ENCODE measurements at regions not wholly inside any gene's neighbourhood (a gene's known extent, or its start where the extent isn't known, plus 50 kb on each side); places are given as distances from the start of the nearest gene placed in this dataset.

GRCh38 chr13:39970177-39970846 lies 314.9 kb downstream of the COG6 start:
- no peaks in the 10 kb centered on the region for H3K9me3 Mint-ChIP-seq

DNA sequence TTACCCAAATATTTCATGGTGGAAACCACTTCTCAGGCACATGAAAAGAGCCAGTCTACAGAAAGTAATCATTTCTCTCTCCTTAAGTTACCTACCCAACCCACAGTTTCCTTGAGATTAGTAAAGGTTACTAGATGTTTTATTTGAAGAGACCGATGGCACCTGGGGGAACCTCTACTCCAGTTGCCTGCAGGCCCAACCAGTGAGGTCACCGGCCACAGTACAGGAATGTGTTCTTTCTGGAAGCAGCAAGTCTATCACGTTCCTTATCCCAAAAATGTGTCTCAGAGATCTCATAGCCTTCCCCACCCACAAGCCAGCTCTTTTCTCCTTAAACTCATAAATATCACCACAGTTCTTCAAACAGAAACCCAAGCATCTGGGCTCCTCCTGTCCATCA lies 316.1 kb downstream of the COG6 start:
- ATAC-seq (no peak), DNase-seq (no peak)
- Mint-ChIP-seq H3K4me3 (no peak overlapping the region), H3K4me1 (peaks cover 16% of the 10 kb centered on the region), H3K27me3 (peaks cover 2% of the 10 kb centered on the region), H3K9me3 (no peaks in the 10 kb centered on the region), H3K36me3 (ENCODE audit: low read depth) (no peaks in the 10 kb centered on the region), H3K27ac (no peak overlapping the region)

More at GRCh38 chr13:39970177-39970846, 314.9 kb downstream of the COG6 start:
- no peak overlapping the region for H3K4me3 Mint-ChIP-seq
- peaks cover 2% of the 10 kb centered on the region for H3K27me3 Mint-ChIP-seq
- H3K27ac Mint-ChIP-seq: no peak overlapping the region
- peaks cover 16% of the 10 kb centered on the region for H3K4me1 Mint-ChIP-seq
- ATAC-seq: no peak
- H3K36me3 Mint-ChIP-seq (ENCODE audit: low read depth): no peaks in the 10 kb centered on the region
- DNase-seq: no peak

DNA sequence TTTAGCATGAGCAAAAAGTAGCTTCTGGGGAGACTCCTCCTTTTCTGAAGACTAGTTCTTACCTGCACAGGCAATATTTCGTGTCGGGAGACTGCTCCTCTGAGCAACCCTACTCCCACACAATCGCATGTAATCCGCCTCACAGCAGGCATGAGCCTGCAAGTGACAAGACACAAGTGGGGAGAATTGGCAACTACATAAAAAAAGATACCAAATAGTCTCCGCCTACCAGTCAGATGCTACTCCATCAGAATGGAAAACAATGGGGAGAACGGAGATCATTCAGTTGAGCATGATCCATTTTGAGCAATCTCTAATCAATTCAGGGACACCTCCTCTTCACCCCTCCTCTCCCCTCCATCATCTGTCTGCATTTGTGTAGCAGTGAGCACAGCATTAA lies 321.0 kb downstream of the COG6 start:
- ATAC-seq: no peak
- Mint-ChIP-seq H3K9me3 (peaks cover under 1% of the 10 kb centered on the region), H3K4me3 (no peak overlapping the region), H3K4me1 (peaks cover 4% of the 10 kb centered on the region), H3K27me3 (peaks cover 5% of the 10 kb centered on the region), H3K36me3 (ENCODE audit: low read depth) (no peaks in the 10 kb centered on the region), H3K27ac (no peak overlapping the region)
- DNase-seq: no peak

DNA sequence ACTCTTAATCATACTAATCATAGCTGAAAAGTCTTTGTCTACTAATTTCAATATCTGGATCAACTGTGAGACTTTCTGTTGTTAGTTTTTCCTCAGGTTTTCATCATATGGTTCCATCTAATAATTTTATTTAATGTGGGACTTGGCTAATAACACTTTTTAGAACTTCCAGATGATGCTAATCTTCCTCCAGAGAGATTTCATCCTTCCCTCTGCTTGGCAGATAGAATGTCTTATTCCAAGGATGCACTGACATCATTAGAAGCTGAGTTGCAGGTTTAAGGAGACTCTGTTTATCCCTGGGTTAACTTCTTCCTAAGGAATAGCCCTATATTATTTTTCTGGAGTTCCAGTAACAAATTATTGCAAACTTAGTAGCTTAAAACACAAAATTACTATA lies 325.6 kb downstream of the COG6 start:
- ATAC-seq: no peak
- H3K9me3 Mint-ChIP-seq: peaks cover 4% of the 10 kb centered on the region
- peaks cover 2% of the 10 kb centered on the region for H3K36me3 Mint-ChIP-seq (ENCODE audit: low read depth)
- peaks cover 5% of the 10 kb centered on the region for H3K27me3 Mint-ChIP-seq
- H3K4me3 Mint-ChIP-seq: no peak overlapping the region
- no peaks in the 10 kb centered on the region for H3K4me1 Mint-ChIP-seq
- no peak overlapping the region for H3K27ac Mint-ChIP-seq
- DNase-seq: no peak

DNA sequence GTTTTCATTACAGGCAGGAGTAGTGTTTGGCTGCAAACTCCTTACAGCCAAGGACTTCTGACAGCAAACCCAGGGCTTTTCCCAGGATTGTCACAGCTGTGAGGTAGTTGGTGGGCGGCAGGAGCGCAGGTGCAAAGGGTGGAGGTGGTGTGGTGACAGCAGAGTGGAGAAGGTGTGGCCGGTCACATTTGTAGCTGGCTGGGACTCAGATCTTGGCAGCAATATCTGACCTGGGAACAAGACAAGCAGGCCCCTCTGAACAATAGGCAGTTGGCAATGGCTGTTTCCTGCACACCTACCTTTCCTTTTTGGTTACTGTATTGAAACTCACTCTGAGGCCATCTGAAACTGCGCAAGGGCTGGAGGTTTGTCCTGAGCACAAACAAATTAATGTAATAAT lies 327.3 kb downstream of the COG6 start:
- ATAC-seq (no peak), DNase-seq (no peak)
- Mint-ChIP-seq H3K36me3 (ENCODE audit: low read depth) (peaks cover 2% of the 10 kb centered on the region), H3K27ac (no peak overlapping the region), H3K27me3 (peaks cover 5% of the 10 kb centered on the region), H3K4me1 (no peaks in the 10 kb centered on the region), H3K9me3 (peaks cover 4% of the 10 kb centered on the region), H3K4me3 (no peak overlapping the region)

GRCh38 chr13:39985071-39985470 lies 329.6 kb downstream of the COG6 start:
- H3K27me3 Mint-ChIP-seq: peaks cover 8% of the 10 kb centered on the region
- peaks cover 2% of the 10 kb centered on the region for H3K36me3 Mint-ChIP-seq (ENCODE audit: low read depth)
- DNase-seq: no peak
- H3K4me1 Mint-ChIP-seq: no peaks in the 10 kb centered on the region
- ATAC-seq: no peak
- no peak overlapping the region for H3K4me3 Mint-ChIP-seq
- no peak overlapping the region for H3K27ac Mint-ChIP-seq
- peaks cover 4% of the 10 kb centered on the region for H3K9me3 Mint-ChIP-seq

- peaks cover 11% of the 10 kb centered on the region for H3K9me3 Mint-ChIP-seq
- H3K27ac Mint-ChIP-seq: no peak overlapping the region
- H3K4me1 Mint-ChIP-seq: no peaks in the 10 kb centered on the region
- H3K4me3 Mint-ChIP-seq: no peak overlapping the region
- peaks cover 5% of the 10 kb centered on the region for H3K27me3 Mint-ChIP-seq
- peaks cover 2% of the 10 kb centered on the region for H3K36me3 Mint-ChIP-seq (ENCODE audit: low read depth)
- DNase-seq (no peak), ATAC-seq (no peak)
Measured at GRCh38 chr13:39988351-39988750, 332.9 kb downstream of the COG6 start.

- DNase-seq: no peak
Measured at GRCh38 chr13:39998166-39998565, 342.7 kb downstream of the COG6 start.

DNA sequence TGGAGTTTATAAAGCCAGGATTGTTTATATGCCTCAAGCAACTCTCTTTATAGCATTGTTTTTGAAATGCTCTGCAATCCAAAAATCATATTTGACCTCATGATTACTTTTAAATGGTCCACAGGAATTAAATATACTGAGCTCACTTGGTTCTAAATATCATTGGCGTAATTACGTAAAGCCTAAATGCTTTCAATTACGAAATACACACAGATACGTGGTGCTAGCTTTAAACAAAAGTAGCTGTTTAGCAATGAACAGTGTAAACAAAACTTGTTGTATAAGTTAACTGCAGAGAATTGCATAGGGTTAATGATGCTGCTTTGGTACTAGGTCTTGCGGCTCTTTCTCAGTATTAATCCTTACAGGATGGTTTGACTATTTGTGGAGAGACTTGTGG lies 346.6 kb downstream of the COG6 start:
- Mint-ChIP-seq H3K27ac (no peak overlapping the region), H3K4me3 (no peak overlapping the region), H3K9me3 (no peaks in the 10 kb centered on the region), H3K36me3 (ENCODE audit: low read depth) (peaks cover 2% of the 10 kb centered on the region), H3K27me3 (no peaks in the 10 kb centered on the region), H3K4me1 (peaks cover 31% of the 10 kb centered on the region)
- ATAC-seq (no peak), DNase-seq (no peak)

More at GRCh38 chr13:39998166-39998565, 342.7 kb downstream of the COG6 start:
- no peaks in the 10 kb centered on the region for H3K27me3 Mint-ChIP-seq
- H3K9me3 Mint-ChIP-seq: no peaks in the 10 kb centered on the region
- ATAC-seq: peak; percentile 97
- H3K4me3 Mint-ChIP-seq: peak overlapping the region; percentile 37
- peaks cover 2% of the 10 kb centered on the region for H3K36me3 Mint-ChIP-seq (ENCODE audit: low read depth)
- H3K27ac Mint-ChIP-seq: peak overlapping the region; percentile 76
- H3K4me1 Mint-ChIP-seq: peaks cover 36% of the 10 kb centered on the region

GRCh38 chr13:40013554-40013953 lies 358.1 kb downstream of the COG6 start:
- H3K9me3 Mint-ChIP-seq: no peaks in the 10 kb centered on the region
- no peak for ATAC-seq
- no peak for DNase-seq
- peaks cover 2% of the 10 kb centered on the region for H3K27me3 Mint-ChIP-seq
- H3K27ac Mint-ChIP-seq: no peak overlapping the region
- peaks cover 2% of the 10 kb centered on the region for H3K4me1 Mint-ChIP-seq
- H3K36me3 Mint-ChIP-seq (ENCODE audit: low read depth): no peaks in the 10 kb centered on the region
- no peak overlapping the region for H3K4me3 Mint-ChIP-seq

GRCh38 chr13:40016953-40017660 lies 361.6 kb downstream of the COG6 start:
- DNase-seq: no peak
- no peak for ATAC-seq
- Mint-ChIP-seq H3K27ac (no peak overlapping the region), H3K4me3 (no peak overlapping the region), H3K27me3 (peaks cover under 1% of the 10 kb centered on the region), H3K36me3 (ENCODE audit: low read depth) (no peaks in the 10 kb centered on the region), H3K9me3 (no peaks in the 10 kb centered on the region), H3K4me1 (peaks cover 2% of the 10 kb centered on the region)

DNA sequence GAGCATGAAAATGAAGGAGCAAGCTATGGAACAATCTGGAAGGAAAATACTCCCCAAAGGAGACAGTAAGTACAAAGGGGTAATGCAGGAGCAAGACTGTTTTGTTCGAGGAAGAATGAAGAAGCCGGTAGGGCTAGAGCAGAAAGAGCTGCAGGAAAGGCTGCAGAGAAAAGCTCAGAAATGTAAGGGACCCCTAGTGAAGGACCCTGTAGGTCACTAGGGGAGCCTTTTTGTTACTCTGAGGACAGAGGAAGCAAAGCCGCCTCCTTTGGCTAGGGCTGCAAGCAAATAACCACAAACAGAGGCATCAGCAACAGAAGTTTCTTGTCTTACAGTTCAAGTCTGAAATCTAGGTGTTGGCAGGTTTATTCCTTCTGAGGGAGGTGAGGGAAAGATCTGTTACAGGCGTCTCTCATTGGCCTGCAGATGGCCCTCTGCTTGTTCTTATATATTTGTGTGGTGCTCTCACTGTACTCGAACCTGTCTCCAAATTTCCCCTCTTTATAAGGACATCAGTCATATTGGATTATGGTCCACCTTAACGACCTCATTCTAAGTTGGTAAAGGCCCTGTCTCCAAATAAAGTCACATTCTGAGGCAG lies 362.3 kb downstream of the COG6 start:
- Mint-ChIP-seq H3K9me3 (no peaks in the 10 kb centered on the region), H3K36me3 (ENCODE audit: low read depth) (no peaks in the 10 kb centered on the region), H3K4me1 (peaks cover 2% of the 10 kb centered on the region), H3K27ac (no peak overlapping the region), H3K4me3 (no peak overlapping the region), H3K27me3 (no peaks in the 10 kb centered on the region)
- DNase-seq: no peak
- no peak for ATAC-seq

- Mint-ChIP-seq H3K9me3 (peaks cover 2% of the 10 kb centered on the region), H3K4me3 (no peak overlapping the region), H3K4me1 (peaks cover 44% of the 10 kb centered on the region), H3K27ac (no peak overlapping the region), H3K36me3 (ENCODE audit: low read depth) (peaks cover under 1% of the 10 kb centered on the region), H3K27me3 (no peaks in the 10 kb centered on the region)
- DNase-seq (no peak), ATAC-seq (no peak)
Measured at GRCh38 chr13:40023595-40024203, 368.2 kb downstream of the COG6 start.

GRCh38 chr13:40024204-40024966 lies 368.9 kb downstream of the COG6 start:
- ATAC-seq (no peak), DNase-seq (no peak)
- no peak overlapping the region for H3K4me3 Mint-ChIP-seq
- H3K27me3 Mint-ChIP-seq: no peaks in the 10 kb centered on the region
- H3K4me1 Mint-ChIP-seq: peaks cover 47% of the 10 kb centered on the region
- H3K9me3 Mint-ChIP-seq: peaks cover 9% of the 10 kb centered on the region
- peaks cover 2% of the 10 kb centered on the region for H3K36me3 Mint-ChIP-seq (ENCODE audit: low read depth)
- peak overlapping the region; percentile 64 for H3K27ac Mint-ChIP-seq
